GM21390 (cell line): ENCODE measurements at regions not wholly inside any gene's neighbourhood (a gene's known extent, or its start where the extent isn't known, plus 50 kb on each side); places are given as distances from the start of the nearest gene placed in this dataset.
"Not testable (repeated sequence)": the region's sequence is repeated elsewhere in the genome, so short reads cannot be mapped to it uniquely, and the experiment has no call there.

Source experiments
- ATAC-seq: cut with Tn5 transposase; IDR thresholded peaks from one replicate; pipeline ENCODE4 v1.9.1; 2021; ENCODE audit not compliant: unreplicated experiment

DNA sequence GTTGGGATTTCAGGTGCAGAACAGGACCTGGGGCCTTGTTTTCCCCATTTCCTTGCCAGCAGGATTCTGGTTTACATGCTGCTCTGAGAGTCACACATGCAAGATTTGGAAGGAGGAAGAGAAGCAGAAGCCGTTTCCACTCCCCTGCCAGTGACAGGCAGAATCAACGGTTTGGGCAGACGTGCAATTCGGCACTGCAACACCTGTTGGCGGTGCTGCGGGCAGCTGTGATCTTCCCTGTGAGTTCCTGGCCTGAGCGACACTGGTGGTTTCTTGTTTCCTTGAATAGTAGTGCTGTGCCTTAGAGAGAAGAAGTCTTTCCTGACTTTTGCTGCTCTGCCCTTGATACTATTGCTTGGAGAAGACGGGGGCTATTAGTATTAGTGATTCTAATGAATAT is 1126.2 kb downstream of the TYW1 start:
- ATAC-seq, result no peak

- no peak for ATAC-seq
Measured at GRCh38 chr7:68125168-68125567, 1128.5 kb downstream of the TYW1 start.

- ATAC-seq, result no peak
Measured at GRCh38 chr7:68133045-68133444, 1136.4 kb downstream of the TYW1 start.

DNA sequence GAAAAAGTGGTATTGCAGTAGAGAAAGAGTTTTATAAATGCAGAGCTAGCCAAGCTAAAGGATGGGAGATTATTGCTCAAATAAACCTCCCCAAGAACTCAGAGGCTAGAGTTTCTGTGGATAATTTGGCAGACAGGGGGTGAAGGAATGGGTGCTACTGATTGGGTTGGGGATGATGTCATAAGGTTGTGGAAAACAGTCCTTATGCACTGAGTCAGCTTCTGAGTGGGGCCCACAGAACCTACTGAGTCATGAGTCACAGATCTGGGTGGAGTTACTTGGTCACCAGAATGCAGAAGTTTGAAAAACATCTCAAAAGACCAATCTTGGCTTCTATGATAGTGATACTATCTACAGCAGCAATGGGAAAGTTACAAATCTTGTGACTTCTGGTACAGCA is 1146.7 kb downstream of the TYW1 start:
- ATAC-seq, result no peak

- ATAC-seq, result no peak
Measured at GRCh38 chr7:68146983-68147382, 1150.3 kb downstream of the TYW1 start.

DNA sequence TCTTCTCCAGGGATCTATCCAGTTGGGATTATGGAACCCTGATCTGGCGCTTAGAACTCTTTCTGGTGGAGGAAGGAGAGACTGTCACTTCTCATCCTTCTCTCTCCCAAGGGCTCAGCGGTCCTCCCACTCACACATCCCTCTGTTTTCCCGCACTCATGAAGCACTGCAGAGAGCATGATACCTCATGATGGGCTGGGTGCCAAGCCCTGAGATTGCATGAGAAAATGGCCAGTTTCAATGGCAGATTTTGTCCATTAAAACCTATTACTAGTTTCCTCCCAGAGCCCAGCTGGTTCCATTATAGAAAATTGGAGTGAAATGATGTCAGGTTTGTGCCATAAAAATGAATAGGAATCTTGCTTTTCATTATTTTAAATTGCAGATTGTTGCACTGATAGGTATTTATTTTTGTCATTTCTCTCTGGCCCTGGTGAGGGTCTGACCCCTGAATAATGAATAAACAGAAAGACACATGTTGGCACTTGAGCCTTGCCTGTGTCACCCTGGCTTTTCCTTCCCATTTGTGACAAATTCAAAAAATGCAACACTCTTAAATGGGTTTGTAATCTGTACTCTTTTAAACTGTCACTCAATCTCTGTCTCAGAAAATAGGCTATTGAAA is 1151.1 kb downstream of the TYW1 start:
- no peak for ATAC-seq

GRCh38 chr7:68148440-68148839 is 1151.8 kb downstream of the TYW1 start:
- no peak for ATAC-seq

DNA sequence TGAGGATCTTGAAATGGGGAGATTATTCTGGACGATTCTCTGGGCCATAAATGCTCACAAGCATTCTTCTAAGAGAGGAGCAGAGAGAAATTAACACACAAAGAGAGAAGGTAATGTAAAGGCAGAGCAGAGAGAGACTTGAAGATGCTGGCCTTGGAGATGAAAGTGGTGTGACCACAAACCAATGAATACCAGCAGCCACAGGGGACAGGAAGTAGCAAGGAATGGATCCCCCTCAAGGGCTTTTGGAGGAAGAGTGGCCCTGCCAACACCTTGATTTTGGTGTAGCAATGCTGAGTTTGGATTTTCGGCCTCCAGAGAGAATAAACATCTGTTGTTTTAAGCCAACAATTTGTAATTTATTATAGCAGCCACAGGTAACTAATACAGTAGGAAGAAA is 1155.6 kb downstream of the TYW1 start:
- ATAC-seq, result no peak

- no peak for ATAC-seq
Measured at GRCh38 chr7:68155676-68156075, 1159.0 kb downstream of the TYW1 start.

- ATAC-seq, result no peak
Measured at GRCh38 chr7:68158686-68159295, 1162.2 kb downstream of the TYW1 start.

- ATAC-seq, result no peak
Measured at GRCh38 chr7:68162712-68163111, 1166.1 kb downstream of the TYW1 start.

DNA sequence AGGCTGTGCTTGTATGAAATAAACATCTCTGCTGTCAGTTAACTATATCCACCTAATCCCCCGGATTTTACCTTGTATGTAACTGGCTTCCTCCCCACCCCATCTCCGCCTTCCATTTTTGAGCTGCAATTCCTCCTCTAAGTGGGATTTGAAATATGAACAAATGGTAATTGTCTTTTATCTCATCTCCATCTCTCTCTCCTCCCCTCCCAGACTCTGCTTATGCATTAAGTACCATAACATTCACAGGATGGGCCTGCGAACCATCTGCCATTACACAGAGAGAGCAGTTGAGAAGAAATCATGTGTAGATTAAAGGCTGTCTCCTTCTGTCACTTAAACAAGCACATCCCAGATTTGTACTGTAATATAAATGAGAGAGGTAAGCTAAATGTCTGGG is 1169.9 kb downstream of the TYW1 start:
- no peak for ATAC-seq

DNA sequence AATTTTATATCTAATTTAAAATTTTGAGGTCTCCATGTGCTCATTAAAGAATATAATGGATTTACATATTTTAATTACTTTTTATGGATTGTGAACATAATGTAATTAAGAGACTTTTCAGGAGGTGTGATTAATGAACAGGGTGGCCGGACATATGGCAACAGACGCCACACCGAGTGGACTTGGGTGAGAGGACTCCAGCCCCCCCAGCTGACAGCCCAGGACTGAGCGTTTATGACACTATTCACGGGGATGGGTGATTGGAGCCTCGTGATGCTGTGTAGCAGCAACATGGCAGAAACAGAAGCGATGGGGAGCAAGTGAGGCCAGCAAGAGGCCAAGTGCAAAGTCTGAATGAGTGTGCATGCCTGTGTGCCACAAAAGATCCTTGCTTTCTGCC is 1176.9 kb downstream of the TYW1 start:
- no peak for ATAC-seq

- no peak for ATAC-seq
Measured at GRCh38 chr7:68176974-68177373, 1180.3 kb downstream of the TYW1 start.

DNA sequence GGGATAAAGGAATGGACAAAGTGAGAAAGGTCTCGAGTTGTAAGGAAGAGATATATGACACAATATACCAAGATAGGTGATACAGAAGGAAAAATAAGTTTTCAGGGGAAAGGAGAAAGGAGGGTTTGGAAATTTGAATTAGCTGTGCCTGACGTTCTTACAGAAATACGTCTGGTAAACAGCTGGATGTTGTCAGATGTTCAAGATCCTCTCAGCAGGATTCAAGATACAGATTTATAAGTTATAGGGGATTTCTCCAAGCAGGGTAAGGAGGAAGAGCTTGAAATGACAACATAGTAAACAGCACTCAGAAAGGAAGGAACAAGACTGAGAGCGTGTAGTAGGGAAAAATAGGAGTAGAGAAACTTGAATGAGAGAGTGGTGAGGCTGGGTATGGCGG is 1184.1 kb downstream of the TYW1 start:
- ATAC-seq, result no peak

DNA sequence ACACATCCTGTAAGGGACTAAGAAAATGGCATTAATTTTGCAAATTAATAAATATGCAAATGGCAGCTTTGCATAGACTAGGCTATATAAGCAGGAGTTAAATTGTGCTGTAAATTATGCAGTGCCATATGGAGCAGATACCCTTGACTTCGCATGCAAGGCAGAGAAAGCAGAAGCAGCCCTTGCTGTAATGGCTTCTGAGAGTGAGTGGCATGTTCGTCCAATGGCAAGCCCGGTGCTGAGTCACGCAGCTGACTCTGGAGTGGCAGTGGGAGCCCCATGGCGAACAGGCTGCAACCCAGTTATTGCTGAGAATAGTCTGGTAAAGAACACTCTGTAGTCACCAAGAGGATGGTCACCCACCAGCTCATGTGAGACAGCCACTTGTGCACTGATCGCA is 1186.5 kb downstream of the TYW1 start:
- ATAC-seq, result no peak

DNA sequence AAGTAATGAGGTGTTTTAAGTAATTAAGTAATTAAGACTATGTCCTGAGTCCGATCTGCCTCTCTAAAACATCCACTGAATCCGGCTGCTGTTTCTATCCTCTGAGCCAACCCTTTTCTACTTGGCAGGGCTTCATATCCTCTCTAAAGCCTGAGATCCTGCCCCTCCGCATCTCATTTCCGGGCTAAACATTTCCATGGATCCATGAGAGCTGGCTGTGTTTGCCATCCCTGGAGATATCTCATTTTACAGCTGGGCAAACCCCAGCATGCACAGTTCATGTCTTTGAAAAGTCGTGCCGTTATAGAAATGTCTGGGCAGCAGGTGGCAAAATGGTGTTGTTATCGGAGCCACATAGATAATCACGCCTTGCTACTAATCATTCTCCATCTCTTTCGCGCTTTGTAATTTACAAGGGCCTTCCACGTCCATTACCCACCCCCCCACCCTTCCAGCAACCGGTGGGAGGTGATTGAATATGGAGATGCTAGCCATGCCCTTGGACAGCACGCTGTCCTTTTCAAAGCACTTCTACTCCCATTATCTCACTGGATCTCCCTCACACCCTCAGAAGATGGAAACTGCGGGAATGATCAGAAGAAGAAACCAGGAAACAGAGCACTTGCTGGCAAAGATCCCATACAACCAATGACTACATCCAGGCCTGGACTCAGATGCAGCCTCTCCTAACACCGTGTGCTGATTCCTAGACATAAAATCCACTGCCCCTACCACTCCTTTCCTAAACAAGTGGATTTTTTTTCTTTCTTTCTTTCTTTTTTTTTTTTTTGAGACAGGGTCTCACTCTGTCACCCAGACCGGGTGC is 1189.2 kb downstream of the TYW1 start:
- ATAC-seq, result no peak

DNA sequence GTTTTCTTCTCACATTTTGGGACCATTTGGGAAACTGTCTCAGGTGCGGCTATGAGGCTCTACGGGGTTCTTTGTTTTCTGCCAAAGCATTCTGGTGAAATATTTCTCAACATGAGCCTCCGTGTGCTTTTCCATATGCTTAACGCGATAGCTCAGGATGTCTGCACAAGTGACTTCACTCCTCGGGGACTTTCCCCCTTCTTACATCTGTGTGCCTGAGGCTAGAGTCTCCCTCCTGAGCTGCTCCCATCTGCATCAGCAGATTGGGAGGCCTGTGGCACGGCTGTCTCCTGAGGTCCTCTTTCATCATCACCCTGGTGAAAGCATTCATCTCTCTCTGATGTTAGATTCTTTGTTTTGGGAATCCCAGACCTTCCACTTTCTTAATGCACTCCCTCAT is 1190.9 kb downstream of the TYW1 start:
- no peak for ATAC-seq

- no peak for ATAC-seq
Measured at GRCh38 chr7:68192941-68193340, 1196.3 kb downstream of the TYW1 start.

GRCh38 chr7:68195642-68196041 is 1199.0 kb downstream of the TYW1 start:
- ATAC-seq, result not testable (repeated sequence)

- no peak for ATAC-seq
Measured at GRCh38 chr7:68200051-68200670, 1203.5 kb downstream of the TYW1 start.

- ATAC-seq, result no peak
Measured at GRCh38 chr7:68203251-68203650, 1206.6 kb downstream of the TYW1 start.
